Panc1 (cell line): ENCODE measurements at regions not wholly inside any gene's neighbourhood (a gene's known extent, or its start where the extent isn't known, plus 50 kb on each side); places are given as distances from the start of the nearest gene placed in this dataset.
"Not testable (repeated sequence)": the region's sequence is repeated elsewhere in the genome, so short reads cannot be mapped to it uniquely, and the experiment has no call there.

Experiments
- CTCF ChIP-seq: fragments of 450-650 bp; IDR thresholded peaks from 2 replicates; pipeline ENCODE4 v1.5.1; 2017; ENCODE audit warnings: mild to moderate bottlenecking
- POLR2AphosphoS5 ChIP-seq: IDR thresholded peaks from 2 replicates; pipeline ENCODE4 v1.6.1; 2012; ENCODE audit warnings: mild to moderate bottlenecking, low read depth, low read length, moderate library complexity
- REST ChIP-seq, 2 experiments: IDR thresholded peaks; 2 replicates each; pipeline ENCODE4 v1.6.1; 2011 to 2012; ENCODE audit warnings: low read depth in 2 of 2, control low read depth in 1 of 2, low read length in 1 of 2, mild to moderate bottlenecking in 1 of 2, moderate library complexity in 1 of 2; ENCODE audit not compliant: insufficient read depth in 1 of 2
- SIN3A ChIP-seq: IDR thresholded peaks from 2 replicates; pipeline ENCODE4 v1.6.1; 2012; ENCODE audit warnings: low read depth, mild to moderate bottlenecking, low read length, moderate library complexity, borderline replicate concordance; ENCODE audit not compliant: insufficient read depth
- TCF7L2 ChIP-seq: IDR thresholded peaks from 2 replicates; pipeline ENCODE4 v1.6.1; 2011; ENCODE audit warnings: mild to moderate bottlenecking, low read depth, low read length, inconsistent platforms

DNA sequence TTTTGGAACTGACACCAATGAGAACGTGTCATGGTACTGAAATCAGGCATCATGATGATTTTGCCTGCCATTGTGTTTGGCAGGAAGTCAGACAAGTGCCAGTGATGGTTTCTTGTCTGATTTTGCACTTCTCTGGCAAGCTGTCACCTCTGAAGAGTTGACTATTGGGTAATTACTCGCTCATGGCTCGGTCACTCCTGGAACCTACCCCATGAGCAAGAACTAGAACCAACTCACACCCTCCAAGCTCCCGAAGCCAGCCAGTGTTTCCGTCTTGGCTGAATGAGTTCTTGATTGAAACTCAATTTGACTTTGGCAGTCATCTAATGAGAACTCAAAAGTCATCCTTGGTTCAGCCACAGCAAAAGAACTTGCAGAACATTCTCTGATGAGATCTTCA lies 73.9 kb downstream of the CDRT15L2 start:
- TF ChIP-seq REST (IDR thresholded peaks at IDR 0.05; ENCODE audit: insufficient read depth in 1 of 2, low read depth in 2 of 2, low read length in 1 of 2); CTCF; POLR2AphosphoS5; TCF7L2; SIN3A: not testable (repeated sequence)
